HG03060 (cell line): ENCODE measurements at regions not wholly inside any gene's neighbourhood (a gene's known extent, or its start where the extent isn't known, plus 50 kb on each side); places are given as distances from the start of the nearest gene placed in this dataset.

Experiments
- ATAC-seq: cut with Tn5 transposase; IDR thresholded peaks from one replicate; pipeline ENCODE4 v1.9.1; 2021; ENCODE audit warnings: low read depth, moderate number of reproducible peaks; ENCODE audit not compliant: unreplicated experiment

GRCh38 chr9:108618906-108619550 is 236.8 kb downstream of the ACTL7B start:
- no peak for ATAC-seq

GRCh38 chr9:108617676-108618075 is 238.1 kb downstream of the ACTL7B start:
- ATAC-seq, result no peak

- no peak for ATAC-seq
Observed at GRCh38 chr9:108615152-108615551, 240.6 kb downstream of the ACTL7B start.

GRCh38 chr9:108612513-108612912 is 243.3 kb downstream of the ACTL7B start:
- no peak for ATAC-seq

- ATAC-seq, result no peak
Observed at GRCh38 chr9:108609897-108610253, 245.9 kb downstream of the ACTL7B start.

- ATAC-seq, result no peak
Observed at GRCh38 chr9:108609227-108609896, 246.4 kb downstream of the ACTL7B start.

- ATAC-seq, result no peak
Observed at GRCh38 chr9:108607607-108608006, 248.2 kb downstream of the ACTL7B start.

GRCh38 chr9:108606401-108606800 is 249.4 kb downstream of the ACTL7B start:
- ATAC-seq, result no peak

- ATAC-seq, result no peak
Observed at GRCh38 chr9:108603141-108603540, 252.6 kb downstream of the ACTL7B start.

- ATAC-seq, result no peak
Observed at GRCh38 chr9:108600896-108601295, 254.9 kb downstream of the ACTL7B start.

- ATAC-seq, result no peak
Observed at GRCh38 chr9:108599571-108599970, 256.2 kb downstream of the ACTL7B start.

- no peak for ATAC-seq
Observed at GRCh38 chr9:108591121-108591520, 264.7 kb downstream of the ACTL7B start.

GRCh38 chr9:108588246-108588645 is 267.5 kb downstream of the ACTL7B start:
- ATAC-seq, result no peak

GRCh38 chr9:108586471-108587139 is 269.2 kb downstream of the ACTL7B start:
- ATAC-seq, result no peak

- ATAC-seq, result no peak
Observed at GRCh38 chr9:108584860-108585259, 270.9 kb downstream of the ACTL7B start.

GRCh38 chr9:108582726-108583125 is 273.1 kb downstream of the ACTL7B start:
- ATAC-seq, result no peak

- ATAC-seq, result no peak
Observed at GRCh38 chr9:108579757-108580439, 275.9 kb downstream of the ACTL7B start.

GRCh38 chr9:108575276-108575675 is 280.5 kb downstream of the ACTL7B start:
- ATAC-seq, result no peak

GRCh38 chr9:108569624-108570023 is 286.2 kb downstream of the ACTL7B start:
- no peak for ATAC-seq

GRCh38 chr9:108568093-108568492 is 287.7 kb downstream of the ACTL7B start:
- no peak for ATAC-seq

- no peak for ATAC-seq
Observed at GRCh38 chr9:108567571-108567970, 288.2 kb downstream of the ACTL7B start.
